ENCODE measurements at regions not wholly inside any gene's neighbourhood (a gene's known extent, or its start where the extent isn't known, plus 50 kb on each side); places are given as distances from the start of the nearest gene placed in this dataset.

- TF ChIP-seq, protein P1, sequence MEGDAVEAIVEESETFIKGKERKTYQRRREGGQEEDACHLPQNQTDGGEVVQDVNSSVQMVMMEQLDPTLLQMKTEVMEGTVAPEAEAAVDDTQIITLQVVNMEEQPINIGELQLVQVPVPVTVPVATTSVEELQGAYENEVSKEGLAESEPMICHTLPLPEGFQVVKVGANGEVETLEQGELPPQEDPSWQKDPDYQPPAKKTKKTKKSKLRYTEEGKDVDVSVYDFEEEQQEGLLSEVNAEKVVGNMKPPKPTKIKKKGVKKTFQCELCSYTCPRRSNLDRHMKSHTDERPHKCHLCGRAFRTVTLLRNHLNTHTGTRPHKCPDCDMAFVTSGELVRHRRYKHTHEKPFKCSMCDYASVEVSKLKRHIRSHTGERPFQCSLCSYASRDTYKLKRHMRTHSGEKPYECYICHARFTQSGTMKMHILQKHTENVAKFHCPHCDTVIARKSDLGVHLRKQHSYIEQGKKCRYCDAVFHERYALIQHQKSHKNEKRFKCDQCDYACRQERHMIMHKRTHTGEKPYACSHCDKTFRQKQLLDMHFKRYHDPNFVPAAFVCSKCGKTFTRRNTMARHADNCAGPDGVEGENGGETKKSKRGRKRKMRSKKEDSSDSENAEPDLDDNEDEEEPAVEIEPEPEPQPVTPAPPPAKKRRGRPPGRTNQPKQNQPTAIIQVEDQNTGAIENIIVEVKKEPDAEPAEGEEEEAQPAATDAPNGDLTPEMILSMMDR (IDR thresholded peaks at IDR 0.05), result no peak
- no peak for TF ChIP-seq POLR2A (IDR thresholded peaks at IDR 0.05)
Observed at GRCh38 chr11:110977661-110978060, 265.4 kb upstream of the ARHGAP20 start.

Data from testis (tissue), 2 donors.